ENCODE measurements at regions not wholly inside any gene's neighbourhood (a gene's known extent, or its start where the extent isn't known, plus 50 kb on each side); places are given as distances from the start of the nearest gene placed in this dataset.

GRCh38 chr2:116200086-116200485, 1614.4 kb upstream of the DDX18 start:
- TF ChIP-seq, protein P1, sequence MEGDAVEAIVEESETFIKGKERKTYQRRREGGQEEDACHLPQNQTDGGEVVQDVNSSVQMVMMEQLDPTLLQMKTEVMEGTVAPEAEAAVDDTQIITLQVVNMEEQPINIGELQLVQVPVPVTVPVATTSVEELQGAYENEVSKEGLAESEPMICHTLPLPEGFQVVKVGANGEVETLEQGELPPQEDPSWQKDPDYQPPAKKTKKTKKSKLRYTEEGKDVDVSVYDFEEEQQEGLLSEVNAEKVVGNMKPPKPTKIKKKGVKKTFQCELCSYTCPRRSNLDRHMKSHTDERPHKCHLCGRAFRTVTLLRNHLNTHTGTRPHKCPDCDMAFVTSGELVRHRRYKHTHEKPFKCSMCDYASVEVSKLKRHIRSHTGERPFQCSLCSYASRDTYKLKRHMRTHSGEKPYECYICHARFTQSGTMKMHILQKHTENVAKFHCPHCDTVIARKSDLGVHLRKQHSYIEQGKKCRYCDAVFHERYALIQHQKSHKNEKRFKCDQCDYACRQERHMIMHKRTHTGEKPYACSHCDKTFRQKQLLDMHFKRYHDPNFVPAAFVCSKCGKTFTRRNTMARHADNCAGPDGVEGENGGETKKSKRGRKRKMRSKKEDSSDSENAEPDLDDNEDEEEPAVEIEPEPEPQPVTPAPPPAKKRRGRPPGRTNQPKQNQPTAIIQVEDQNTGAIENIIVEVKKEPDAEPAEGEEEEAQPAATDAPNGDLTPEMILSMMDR (IDR thresholded peaks at IDR 0.05; ENCODE audit: unreplicated experiment): no peak
- H3K27me3 Mint-ChIP-seq (ENCODE audit: unreplicated experiment): peaks cover 3% of the 10 kb centered on the region
- no peak for DNase-seq (ENCODE audit: low spot score)
- H3K9me3 Mint-ChIP-seq (ENCODE audit: unreplicated experiment): peaks cover 5% of the 10 kb centered on the region
- no peak overlapping the region for H3K27ac Mint-ChIP-seq (ENCODE audit: unreplicated experiment)
- no peak overlapping the region for H3K4me3 Mint-ChIP-seq (ENCODE audit: unreplicated experiment)
- no peaks in the 10 kb centered on the region for H3K4me1 Mint-ChIP-seq (ENCODE audit: unreplicated experiment)
- H3K36me3 Mint-ChIP-seq (ENCODE audit: low read depth, unreplicated experiment): no peaks in the 10 kb centered on the region

DNA sequence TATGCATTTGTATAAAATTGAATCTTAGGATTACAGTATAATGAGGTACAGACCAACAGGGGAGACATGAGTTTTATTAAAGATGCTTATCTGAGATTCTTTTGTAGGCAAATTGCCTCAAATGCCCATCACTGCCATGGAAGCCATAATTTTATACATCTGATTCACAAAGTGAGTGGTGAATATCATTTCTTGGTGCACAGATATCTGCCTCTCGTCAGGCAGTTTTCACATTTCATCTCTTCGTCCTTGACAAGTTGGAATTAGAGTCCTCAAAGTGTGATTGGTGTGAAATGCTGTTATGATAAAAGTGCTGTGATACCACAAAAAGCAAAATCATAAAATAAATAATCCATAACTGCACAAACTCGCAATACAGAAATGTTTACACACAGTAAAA, 1602.8 kb upstream of the DDX18 start:
- TF ChIP-seq, protein P1 (IDR thresholded peaks at IDR 0.05; ENCODE audit: unreplicated experiment): no peak
- no peak for DNase-seq (ENCODE audit: low spot score)
- no peaks in the 10 kb centered on the region for H3K36me3 Mint-ChIP-seq (ENCODE audit: low read depth, unreplicated experiment)
- no peaks in the 10 kb centered on the region for H3K9me3 Mint-ChIP-seq (ENCODE audit: unreplicated experiment)
- no peaks in the 10 kb centered on the region for H3K27me3 Mint-ChIP-seq (ENCODE audit: unreplicated experiment)
- H3K4me3 Mint-ChIP-seq (ENCODE audit: unreplicated experiment): no peak overlapping the region
- no peak overlapping the region for H3K27ac Mint-ChIP-seq (ENCODE audit: unreplicated experiment)
- H3K4me1 Mint-ChIP-seq (ENCODE audit: unreplicated experiment): no peaks in the 10 kb centered on the region

DNA sequence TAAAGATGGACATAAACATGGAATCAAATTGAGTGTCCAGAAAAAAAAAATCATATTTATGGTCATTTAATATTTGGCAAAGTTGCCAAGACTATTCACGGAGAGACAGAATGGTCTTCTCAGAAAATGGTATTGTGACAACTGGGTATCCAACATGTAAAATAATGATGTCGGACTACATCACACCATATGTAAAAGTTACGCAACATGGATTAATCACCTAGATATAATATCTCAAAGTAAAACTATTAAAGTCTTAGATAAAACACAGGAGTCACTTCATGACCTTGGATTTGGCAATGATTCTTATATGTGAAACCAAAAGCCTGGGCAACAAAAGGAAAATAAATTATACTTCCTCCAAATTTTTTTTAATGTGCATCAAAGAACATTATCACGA, 1591.7 kb upstream of the DDX18 start:
- TF ChIP-seq, protein P1 (IDR thresholded peaks at IDR 0.05; ENCODE audit: unreplicated experiment): no peak
- Mint-ChIP-seq H3K4me1 (ENCODE audit: unreplicated experiment) (peaks cover 5% of the 10 kb centered on the region), H3K27ac (ENCODE audit: unreplicated experiment) (no peak overlapping the region), H3K36me3 (ENCODE audit: low read depth, unreplicated experiment) (no peaks in the 10 kb centered on the region), H3K9me3 (ENCODE audit: unreplicated experiment) (no peaks in the 10 kb centered on the region), H3K27me3 (ENCODE audit: unreplicated experiment) (no peaks in the 10 kb centered on the region), H3K4me3 (ENCODE audit: unreplicated experiment) (no peak overlapping the region)
- no peak for DNase-seq (ENCODE audit: low spot score)

DNA sequence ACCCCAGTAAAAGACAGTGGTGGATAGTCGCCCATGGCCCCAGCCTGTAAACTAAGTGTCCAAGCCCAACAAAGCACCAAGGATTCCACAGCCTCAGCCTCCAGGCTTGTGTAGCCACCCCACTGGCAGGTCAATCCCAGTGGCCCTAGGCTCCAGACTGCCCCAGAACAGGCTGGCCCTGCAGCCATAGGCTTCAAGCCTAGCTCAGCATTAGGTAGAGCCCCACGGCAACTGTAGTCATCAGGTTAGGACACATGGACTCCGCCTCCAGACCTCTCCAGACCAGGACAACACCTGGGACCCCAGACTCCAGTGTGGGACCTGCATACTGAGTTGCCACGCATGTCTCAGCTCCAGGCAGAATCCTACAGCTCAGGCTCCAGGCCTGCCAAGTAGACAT, 1590.6 kb upstream of the DDX18 start:
- H3K4me3 Mint-ChIP-seq (ENCODE audit: unreplicated experiment): no peak overlapping the region
- no peak for DNase-seq (ENCODE audit: low spot score)
- H3K9me3 Mint-ChIP-seq (ENCODE audit: unreplicated experiment): no peaks in the 10 kb centered on the region
- peaks cover 2% of the 10 kb centered on the region for H3K27me3 Mint-ChIP-seq (ENCODE audit: unreplicated experiment)
- TF ChIP-seq, protein P1 (IDR thresholded peaks at IDR 0.05; ENCODE audit: unreplicated experiment): no peak
- H3K4me1 Mint-ChIP-seq (ENCODE audit: unreplicated experiment): peaks cover 4% of the 10 kb centered on the region
- no peak overlapping the region for H3K27ac Mint-ChIP-seq (ENCODE audit: unreplicated experiment)
- H3K36me3 Mint-ChIP-seq (ENCODE audit: low read depth, unreplicated experiment): no peaks in the 10 kb centered on the region

GRCh38 chr2:116224610-116225009, 1589.9 kb upstream of the DDX18 start:
- DNase-seq (ENCODE audit: low spot score): no peak
- H3K4me1 Mint-ChIP-seq (ENCODE audit: unreplicated experiment): no peaks in the 10 kb centered on the region

More at GRCh38 chr2:116224610-116225009, 1589.9 kb upstream of the DDX18 start:
- H3K27me3 Mint-ChIP-seq (ENCODE audit: unreplicated experiment): peaks cover 2% of the 10 kb centered on the region
- no peak overlapping the region for H3K27ac Mint-ChIP-seq (ENCODE audit: unreplicated experiment)
- TF ChIP-seq, protein P1 (IDR thresholded peaks at IDR 0.05; ENCODE audit: unreplicated experiment): no peak
- H3K9me3 Mint-ChIP-seq (ENCODE audit: unreplicated experiment): no peaks in the 10 kb centered on the region
- no peak overlapping the region for H3K4me3 Mint-ChIP-seq (ENCODE audit: unreplicated experiment)
- H3K36me3 Mint-ChIP-seq (ENCODE audit: low read depth, unreplicated experiment): no peaks in the 10 kb centered on the region

All from endothelial cell (in vitro differentiated cells).